ENCODE measurements at regions not wholly inside any gene's neighbourhood (a gene's known extent, or its start where the extent isn't known, plus 50 kb on each side); places are given as distances from the start of the nearest gene placed in this dataset.
A peak's percentile ranks its signal among the peaks of the same experiment; 100 is the strongest.

- Mint-ChIP-seq H3K9me3 (ENCODE audit: low read depth) (peaks cover 11% of the 10 kb centered on the region), H3K36me3 (ENCODE audit: insufficient read depth) (no peaks in the 10 kb centered on the region), H3K4me3 (ENCODE audit: low read depth) (peak overlapping the region; percentile 8), H3K4me1 (ENCODE audit: low read depth) (peaks cover 7% of the 10 kb centered on the region), H3K27me3 (no peaks in the 10 kb centered on the region), H3K27ac (no peak overlapping the region)
- DNase-seq (ENCODE audit: low spot score, unreplicated experiment), result peak; percentile 23
- TF ChIP-seq CTCF (IDR thresholded peaks at IDR 0.05; ENCODE audit: unreplicated experiment), result no peak
Observed at GRCh38 chr1:214727274-214727673, 124.3 kb downstream of the CENPF start.

GRCh38 chr1:214739621-214740238, 136.7 kb downstream of the CENPF start:
- peaks cover 6% of the 10 kb centered on the region for H3K4me1 Mint-ChIP-seq (ENCODE audit: low read depth)
- peaks cover 5% of the 10 kb centered on the region for H3K27me3 Mint-ChIP-seq
- no peak for DNase-seq (ENCODE audit: low spot score, unreplicated experiment)
- no peak for TF ChIP-seq CTCF (IDR thresholded peaks at IDR 0.05; ENCODE audit: unreplicated experiment)
- no peaks in the 10 kb centered on the region for H3K36me3 Mint-ChIP-seq (ENCODE audit: insufficient read depth)
- no peak overlapping the region for H3K27ac Mint-ChIP-seq
- no peak overlapping the region for H3K4me3 Mint-ChIP-seq (ENCODE audit: low read depth)
- peaks cover 3% of the 10 kb centered on the region for H3K9me3 Mint-ChIP-seq (ENCODE audit: low read depth)

DNA sequence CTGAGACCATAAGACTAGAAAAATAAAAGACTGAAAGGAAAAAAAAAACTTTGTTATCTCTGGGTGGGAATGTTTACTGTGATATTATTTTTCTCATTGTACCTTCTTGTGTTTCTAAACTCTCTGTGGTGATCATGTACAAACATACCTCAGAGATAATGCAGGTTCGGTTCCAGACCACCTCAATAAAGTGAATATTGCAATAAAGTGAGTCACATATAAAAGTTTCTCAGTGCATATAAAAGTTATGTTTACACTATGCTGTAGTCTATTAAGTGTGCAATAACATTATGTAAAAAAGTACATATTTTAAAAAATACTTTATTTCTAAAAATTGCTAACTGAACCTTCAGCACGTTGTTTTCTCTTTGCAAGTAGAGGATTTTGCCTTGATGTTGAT, 137.5 kb downstream of the CENPF start:
- Mint-ChIP-seq H3K4me3 (ENCODE audit: low read depth) (no peak overlapping the region), H3K9me3 (ENCODE audit: low read depth) (peaks cover 3% of the 10 kb centered on the region), H3K36me3 (ENCODE audit: insufficient read depth) (no peaks in the 10 kb centered on the region), H3K27me3 (peaks cover 5% of the 10 kb centered on the region), H3K27ac (no peak overlapping the region), H3K4me1 (ENCODE audit: low read depth) (peaks cover 6% of the 10 kb centered on the region)
- TF ChIP-seq CTCF (IDR thresholded peaks at IDR 0.05; ENCODE audit: unreplicated experiment), result no peak
- DNase-seq (ENCODE audit: low spot score, unreplicated experiment), result no peak

- Mint-ChIP-seq H3K4me3 (ENCODE audit: low read depth) (no peak overlapping the region), H3K27me3 (peaks cover 2% of the 10 kb centered on the region), H3K27ac (no peak overlapping the region), H3K4me1 (ENCODE audit: low read depth) (peaks cover 3% of the 10 kb centered on the region), H3K9me3 (ENCODE audit: low read depth) (no peaks in the 10 kb centered on the region), H3K36me3 (ENCODE audit: insufficient read depth) (no peaks in the 10 kb centered on the region)
- no peak for DNase-seq (ENCODE audit: low spot score, unreplicated experiment)
- TF ChIP-seq CTCF (IDR thresholded peaks at IDR 0.05; ENCODE audit: unreplicated experiment), result no peak
Observed at GRCh38 chr1:214747050-214747635, 144.1 kb downstream of the CENPF start.

- Mint-ChIP-seq H3K27ac (no peak overlapping the region), H3K4me3 (ENCODE audit: low read depth) (no peak overlapping the region), H3K36me3 (ENCODE audit: insufficient read depth) (no peaks in the 10 kb centered on the region), H3K27me3 (no peaks in the 10 kb centered on the region), H3K9me3 (ENCODE audit: low read depth) (peaks cover 10% of the 10 kb centered on the region), H3K4me1 (ENCODE audit: low read depth) (no peaks in the 10 kb centered on the region)
- TF ChIP-seq CTCF (IDR thresholded peaks at IDR 0.05; ENCODE audit: unreplicated experiment), result no peak
- no peak for DNase-seq (ENCODE audit: low spot score, unreplicated experiment)
Observed at GRCh38 chr1:214753236-214753852, 150.3 kb downstream of the CENPF start.

Data from progenitor cell of endocrine pancreas (in vitro differentiated cells).